HG02870 (cell line): ENCODE measurements at regions not wholly inside any gene's neighbourhood (a gene's known extent, or its start where the extent isn't known, plus 50 kb on each side); places are given as distances from the start of the nearest gene placed in this dataset.
"Not testable (repeated sequence)": the region's sequence is repeated elsewhere in the genome, so short reads cannot be mapped to it uniquely, and the experiment has no call there.

Source experiments
- ATAC-seq: cut with Tn5 transposase; IDR thresholded peaks from one replicate; pipeline ENCODE4 v1.9.1; 2021; ENCODE audit warnings: mild to moderate bottlenecking, moderate library complexity; ENCODE audit not compliant: unreplicated experiment

DNA sequence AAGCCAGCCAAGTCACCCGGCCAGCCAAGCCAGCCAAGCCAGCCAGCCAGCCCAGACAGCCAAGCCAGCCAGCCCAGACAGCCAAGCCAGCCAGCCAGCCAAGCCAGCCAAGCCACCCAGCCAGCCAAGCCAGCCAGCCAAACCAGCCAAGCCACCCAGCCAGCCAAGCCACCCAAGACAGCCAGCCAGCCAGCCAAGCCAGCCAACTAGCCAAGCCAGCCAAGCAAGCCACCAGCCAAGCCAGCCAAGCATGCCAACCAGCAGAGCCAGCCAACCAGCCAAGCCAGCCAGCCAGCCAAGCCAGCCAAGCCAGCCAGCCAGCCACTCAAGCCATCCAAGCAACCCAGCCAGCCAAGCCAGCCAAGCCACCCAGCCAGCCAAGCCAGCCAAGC is 323.1 kb upstream of the PLGLB2 start:
- ATAC-seq = not testable (repeated sequence)

DNA sequence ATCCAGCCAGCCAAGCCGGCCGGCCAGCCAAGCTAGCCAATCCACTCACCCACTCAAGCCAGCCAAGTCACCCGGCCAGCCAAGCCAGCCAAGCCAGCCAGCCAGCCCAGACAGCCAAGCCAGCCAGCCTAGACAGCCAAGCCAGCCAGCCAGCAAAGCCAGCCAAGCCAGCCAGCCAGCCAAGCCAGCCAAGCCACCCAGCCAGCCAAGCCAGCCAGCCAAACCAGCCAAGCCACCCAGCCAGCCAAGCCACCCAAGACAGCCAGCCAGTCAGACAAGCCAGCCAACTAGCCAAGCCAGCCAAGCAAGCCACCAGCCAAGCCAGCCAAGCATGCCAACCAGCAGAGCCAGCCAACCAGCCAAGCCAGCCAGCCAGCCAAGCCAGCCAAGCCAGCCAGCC is 322.7 kb upstream of the PLGLB2 start:
- ATAC-seq = not testable (repeated sequence)

- ATAC-seq = not testable (repeated sequence)
Measured at GRCh38 chr2:87425717-87426116, 322.2 kb upstream of the PLGLB2 start.

GRCh38 chr2:87428452-87429130 is 319.3 kb upstream of the PLGLB2 start:
- not testable (repeated sequence) for ATAC-seq

- ATAC-seq = not testable (repeated sequence)
Measured at GRCh38 chr2:87429206-87429930, 318.5 kb upstream of the PLGLB2 start.

- not testable (repeated sequence) for ATAC-seq
Measured at GRCh38 chr2:87429931-87430275, 318.0 kb upstream of the PLGLB2 start.

GRCh38 chr2:87431051-87431450 is 316.8 kb upstream of the PLGLB2 start:
- ATAC-seq = not testable (repeated sequence)

DNA sequence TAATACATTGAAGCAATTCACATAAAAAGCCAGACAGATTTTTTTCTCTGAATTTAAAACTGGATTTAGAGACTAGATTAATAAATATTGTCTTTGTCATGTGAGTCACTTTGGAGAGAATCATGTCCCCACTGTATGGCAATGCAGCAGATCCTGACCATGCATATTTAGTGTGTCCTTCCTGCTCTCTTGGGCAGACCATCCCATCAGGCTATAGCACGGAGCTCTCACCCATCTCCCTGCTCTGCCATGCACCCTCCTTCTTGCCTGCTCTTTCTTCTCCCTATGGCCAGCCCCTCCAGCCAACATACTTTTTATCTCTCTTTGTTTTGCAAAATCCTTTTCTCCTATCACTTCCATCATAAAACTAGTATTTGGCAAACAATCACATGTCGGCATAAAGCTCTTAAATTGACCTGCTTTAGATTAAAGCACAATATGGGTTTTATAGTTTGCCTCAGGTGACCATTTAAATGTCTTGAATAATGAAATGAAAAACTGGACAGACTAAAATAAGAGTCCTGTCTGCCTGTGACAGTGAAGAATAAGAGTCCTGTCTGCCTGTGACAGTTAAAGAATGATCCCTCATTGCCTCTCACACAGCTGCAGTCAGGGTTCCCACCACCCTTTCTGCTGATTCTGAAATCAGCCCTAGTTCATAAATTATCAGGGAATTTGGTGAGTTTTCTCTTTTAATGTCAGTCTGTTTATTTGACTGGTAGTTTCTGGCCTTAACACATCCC is 315.0 kb upstream of the PLGLB2 start:
- ATAC-seq = not testable (repeated sequence)

- ATAC-seq = not testable (repeated sequence)
Measured at GRCh38 chr2:87436007-87436406, 311.9 kb upstream of the PLGLB2 start.

DNA sequence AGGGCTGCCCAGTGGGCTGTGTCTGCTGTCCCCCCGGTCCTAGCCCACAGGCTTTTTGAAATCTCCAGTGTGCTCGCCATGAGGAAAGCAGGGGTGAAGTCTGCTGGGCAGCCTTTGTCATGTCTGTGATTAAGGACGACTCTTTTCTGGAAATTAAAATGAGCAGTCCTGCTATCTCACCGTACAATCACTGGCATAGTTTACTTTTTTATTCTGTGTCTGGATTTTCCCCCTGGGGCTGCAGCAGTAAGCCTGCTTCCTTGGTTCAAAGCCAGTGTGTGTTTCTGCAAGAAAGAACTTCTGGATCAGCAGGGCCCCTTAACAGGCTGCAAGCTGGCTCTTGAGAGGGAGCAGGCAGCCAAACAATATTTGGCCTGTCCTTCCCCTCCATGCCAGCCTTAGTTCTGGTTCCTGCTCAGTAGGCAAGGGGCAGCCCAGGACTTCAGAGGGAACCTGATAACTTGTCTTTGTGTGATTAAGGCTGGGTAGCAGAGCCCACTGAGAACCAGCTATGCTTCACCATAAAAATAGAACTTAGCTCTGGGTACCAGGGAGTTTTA is 310.1 kb upstream of the PLGLB2 start:
- not testable (repeated sequence) for ATAC-seq

DNA sequence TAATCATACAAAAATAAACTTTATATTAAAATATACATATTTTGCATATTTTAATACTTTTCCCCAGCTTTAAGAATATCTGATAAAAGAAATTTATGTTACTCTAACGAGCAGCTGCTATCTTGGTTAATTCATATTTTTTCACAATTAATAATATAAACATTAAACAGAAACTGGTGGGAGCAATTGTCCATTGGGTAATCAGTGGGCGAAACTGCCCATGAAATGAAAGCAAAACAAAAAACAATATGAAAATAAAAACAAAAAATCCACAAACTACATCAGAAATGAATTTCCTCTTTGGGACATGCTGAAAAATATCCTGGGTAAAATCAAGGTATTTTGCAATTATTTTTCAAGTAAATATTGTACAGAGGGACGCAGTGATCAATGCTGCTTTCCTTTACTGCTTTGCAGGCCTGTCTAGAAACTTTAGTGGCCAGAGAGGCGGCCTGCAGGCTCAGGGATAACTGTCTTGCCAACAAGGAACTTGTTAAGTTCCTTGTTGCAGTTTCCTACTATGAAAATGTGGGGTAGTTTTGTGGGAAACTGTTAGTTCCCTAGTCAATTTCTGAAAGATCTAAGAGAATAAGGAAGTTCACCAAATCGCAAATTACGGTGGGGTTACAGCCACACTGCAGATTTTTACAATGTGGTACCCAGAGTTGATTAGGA is 309.0 kb upstream of the PLGLB2 start:
- not testable (repeated sequence) for ATAC-seq

DNA sequence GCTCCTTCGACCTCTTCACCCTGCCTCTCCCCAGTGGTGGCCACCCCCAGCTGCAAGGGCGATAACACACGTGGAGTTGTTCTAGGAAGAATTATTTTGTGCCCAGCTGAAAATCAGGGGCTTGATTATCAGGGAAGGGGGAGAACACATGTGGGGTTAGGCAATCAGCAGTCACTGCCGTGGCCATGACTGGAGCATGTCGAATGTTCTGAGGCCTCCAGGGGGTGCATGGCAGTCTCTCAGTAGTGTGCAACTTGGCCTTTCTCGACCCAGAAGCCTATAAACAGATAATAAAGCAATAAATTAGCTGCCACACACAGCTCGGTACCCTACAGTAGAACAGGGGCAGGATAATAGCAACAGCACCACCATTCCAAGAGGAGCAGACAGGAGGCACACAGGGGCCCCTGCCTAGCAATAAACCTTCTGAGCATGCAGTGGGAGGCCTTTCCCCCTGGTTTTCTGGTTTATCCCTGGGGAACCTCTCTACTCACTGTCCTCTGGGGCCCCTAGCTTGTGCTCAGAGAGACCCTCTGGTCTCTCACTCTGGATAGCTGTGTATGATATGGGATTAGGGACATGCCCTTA is 308.2 kb upstream of the PLGLB2 start:
- not testable (repeated sequence) for ATAC-seq

DNA sequence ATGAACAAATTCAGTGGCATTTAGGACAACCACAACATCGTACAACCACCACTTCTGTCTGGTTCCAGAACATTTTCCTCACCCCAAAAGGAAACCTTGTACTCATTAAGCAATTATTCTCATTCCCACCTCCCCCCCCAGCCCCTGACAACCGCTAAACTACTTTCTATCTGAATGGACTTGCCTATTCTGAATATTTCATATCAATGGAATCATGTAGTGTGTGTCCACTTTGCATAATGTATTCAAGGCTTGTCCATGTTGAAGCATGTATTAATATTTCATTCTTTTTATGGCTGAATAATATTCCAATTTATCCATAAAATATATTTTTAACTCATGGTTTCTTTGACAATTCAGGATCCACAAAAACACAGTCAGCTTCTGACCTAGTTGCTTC is 307.2 kb upstream of the PLGLB2 start:
- not testable (repeated sequence) for ATAC-seq

DNA sequence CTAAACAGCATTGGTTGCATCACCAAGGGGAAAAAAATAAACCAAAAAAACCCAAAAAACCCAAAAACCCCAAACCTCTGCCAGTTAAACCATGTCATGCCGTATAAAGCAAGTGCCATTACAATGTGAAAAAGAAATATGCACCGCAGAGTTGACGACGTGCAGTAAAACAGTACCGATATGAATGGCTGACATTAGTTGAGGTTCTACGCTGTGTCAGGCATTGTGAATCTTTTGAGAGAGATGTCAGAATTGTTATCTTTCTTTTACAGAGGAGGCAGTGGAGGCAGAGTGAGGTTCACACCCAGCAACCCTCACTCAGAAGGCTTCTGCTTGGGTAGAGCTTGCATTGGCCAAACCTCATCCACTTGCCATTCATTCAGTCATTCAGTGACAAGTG is 306.5 kb upstream of the PLGLB2 start:
- not testable (repeated sequence) for ATAC-seq

DNA sequence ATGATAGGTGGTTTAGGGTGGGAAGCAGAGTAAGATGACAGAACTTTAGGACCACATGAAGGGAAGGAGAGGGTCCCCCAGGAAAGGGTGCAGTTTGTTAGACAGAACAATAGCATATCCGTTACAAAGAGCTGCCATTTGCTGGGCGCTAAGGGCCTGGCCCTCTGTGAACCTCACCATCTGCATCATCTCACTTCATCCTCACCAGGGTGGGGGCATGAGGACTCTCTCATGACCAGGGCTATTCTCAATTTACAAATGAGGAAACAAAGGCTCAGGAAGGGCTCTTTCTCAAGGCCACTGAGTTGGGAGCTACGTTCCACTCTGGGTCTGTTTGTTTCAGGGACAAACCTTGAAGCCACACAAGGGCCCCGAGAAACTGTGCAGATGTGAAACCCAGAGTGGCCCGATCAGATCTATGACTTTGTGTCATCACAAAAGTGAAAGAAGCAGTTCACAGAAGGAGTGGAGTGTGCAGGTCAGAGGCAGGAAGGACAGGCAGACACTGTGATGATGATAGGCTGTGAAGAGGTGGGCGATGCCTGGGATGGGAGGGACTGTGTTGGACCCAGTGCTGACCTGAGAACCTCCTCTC is 304.8 kb upstream of the PLGLB2 start:
- peak; percentile 98 for ATAC-seq

- ATAC-seq = not testable (repeated sequence)
Measured at GRCh38 chr2:87444951-87445350, 302.9 kb upstream of the PLGLB2 start.

GRCh38 chr2:87445613-87446312 is 302.1 kb upstream of the PLGLB2 start:
- not testable (repeated sequence) for ATAC-seq

DNA sequence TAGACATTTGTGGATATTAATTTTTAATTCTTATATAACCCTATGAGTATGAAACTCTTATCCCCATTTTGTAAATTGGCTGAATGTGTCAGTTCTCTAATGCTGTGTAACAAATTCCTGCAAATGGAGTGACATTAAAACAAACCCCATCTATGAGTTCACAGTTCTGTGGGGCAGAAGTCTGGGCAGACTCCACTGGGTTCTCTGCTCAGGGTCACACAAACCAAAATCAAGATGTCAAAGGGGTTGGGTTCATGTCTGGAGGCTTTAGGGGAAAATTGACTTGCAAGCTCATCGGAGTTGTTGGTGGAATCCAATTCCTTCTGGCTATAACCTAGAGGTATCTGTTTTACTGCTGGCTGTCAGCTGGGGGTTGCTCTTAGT is 301.6 kb upstream of the PLGLB2 start:
- not testable (repeated sequence) for ATAC-seq

DNA sequence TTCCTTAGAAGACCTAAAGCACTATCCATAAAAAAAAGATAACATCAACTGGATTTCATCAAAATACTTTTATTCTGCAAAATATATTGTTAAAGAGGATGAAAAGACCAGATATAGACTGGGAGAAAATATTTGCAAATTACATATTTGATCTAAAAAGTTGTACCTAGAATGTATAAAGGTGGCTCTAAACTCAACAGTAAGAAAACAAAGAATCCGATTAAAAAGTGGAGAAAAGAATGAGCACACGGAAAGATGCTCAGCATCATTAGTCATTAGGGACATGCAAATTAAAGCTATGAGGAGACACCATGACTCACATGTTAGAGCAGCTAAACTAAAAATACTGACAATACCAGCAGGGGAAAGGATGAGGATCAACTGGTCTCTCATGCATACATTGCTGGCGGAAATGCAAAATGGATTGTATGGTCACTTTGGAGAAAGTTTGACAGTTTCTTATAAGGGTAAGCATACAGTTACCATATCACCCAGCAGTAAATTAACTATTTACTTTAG is 298.4 kb upstream of the PLGLB2 start:
- ATAC-seq = not testable (repeated sequence)
